Panc1 (cell line): ENCODE measurements at regions not wholly inside any gene's neighbourhood (a gene's known extent, or its start where the extent isn't known, plus 50 kb on each side); places are given as distances from the start of the nearest gene placed in this dataset.

Source experiments
- ATAC-seq: fragments of 200-7000 bp; cut with Tn5 transposase; 2 replicates; pipeline ENCODE4 v1.9.1; 2020; ENCODE audit warnings: mild to moderate bottlenecking, moderate library complexity
- BruUV-seq: library from RNA; stranded (reverse); fragments of 400-500 nt; replicated peaks from 2 replicates; lab custom pipeline; 2021; lab: Mats Ljungman, UMichigan
- CTCF ChIA-PET: fragments of 300-600 bp; sonication (Branson Sonifier 250); formaldehyde crosslinking; loops from one replicate; lab custom pipeline; 2022; ENCODE audit warnings: antibody characterized with exemption; lab: Charles Lee
- POLR2A ChIA-PET: fragments of 300-600 bp; sonication (Branson Sonifier 250); formaldehyde crosslinking; loops from one replicate; lab custom pipeline; 2022; ENCODE audit warnings: antibody characterized with exemption; lab: Charles Lee
- DNase-seq: peaks from one replicate; pipeline ENCODE4 v3.0.0-alpha.2; 2010; ENCODE audit warnings: low read depth, low spot score
- H3K27ac ChIP-seq: 2 replicates; pipeline ENCODE4 v1.5.1; 2011; ENCODE audit warnings: mild to moderate bottlenecking, low read length, inconsistent platforms
- H3K27me3 ChIP-seq: fragments of 200-500 bp; sonication (Bioruptor generic); 2 replicates; pipeline ENCODE4 v1.6.0; 2014; ENCODE audit warnings: low read length, inconsistent platforms; ENCODE audit not compliant: control insufficient read depth, insufficient read depth
- H3K36me3 ChIP-seq: fragments of 200-500 bp; sonication (Bioruptor generic); 2 replicates; pipeline ENCODE4 v1.5.1; 2014; ENCODE audit warnings: inconsistent platforms, mild to moderate bottlenecking, low read length, moderate library complexity; ENCODE audit not compliant: control insufficient read depth, insufficient read depth
- H3K4me1 ChIP-seq: 2 replicates; pipeline ENCODE4 v1.5.1; 2011; ENCODE audit warnings: inconsistent platforms, mild to moderate bottlenecking, low read length, moderate library complexity; ENCODE audit not compliant: control insufficient read depth, insufficient read depth
- H3K4me3 ChIP-seq, 2 experiments: 2 replicates each; pipeline ENCODE4 v1.5.1; 2011 to 2012; ENCODE audit warnings: low read depth in 2 of 2, low read length in 2 of 2, mild to moderate bottlenecking in 2 of 2, inconsistent platforms in 1 of 2, moderate library complexity in 1 of 2
- H3K9me3 ChIP-seq: fragments of 200-500 bp; sonication (Bioruptor generic); 2 replicates; pipeline ENCODE4 v1.5.1; 2014; ENCODE audit warnings: low read depth, mild to moderate bottlenecking, inconsistent platforms, low read length, moderate library complexity; ENCODE audit not compliant: control insufficient read depth, insufficient read depth
- CTCF ChIP-seq: fragments of 450-650 bp; IDR thresholded peaks from 2 replicates; pipeline ENCODE4 v1.5.1; 2017; ENCODE audit warnings: mild to moderate bottlenecking
- POLR2AphosphoS5 ChIP-seq: IDR thresholded peaks from 2 replicates; pipeline ENCODE4 v1.6.1; 2012; ENCODE audit warnings: mild to moderate bottlenecking, low read depth, low read length, moderate library complexity
- SIN3A ChIP-seq: IDR thresholded peaks from 2 replicates; pipeline ENCODE4 v1.6.1; 2012; ENCODE audit warnings: low read depth, mild to moderate bottlenecking, low read length, moderate library complexity, borderline replicate concordance; ENCODE audit not compliant: insufficient read depth
- TCF7L2 ChIP-seq: IDR thresholded peaks from 2 replicates; pipeline ENCODE4 v1.6.1; 2011; ENCODE audit warnings: mild to moderate bottlenecking, low read depth, low read length, inconsistent platforms
- in situ Hi-C: cut with HindIII; loops from 2 replicates; pipeline ENCODE4 v1.10.0; 2016; ENCODE audit warnings: low sequenced_read_pairs, low pct_unique_long_range_greater_than_20kb
- intact Hi-C: fragments of 100-400 bp; cut with micrococcal nuclease; formaldehyde crosslinking; loops from one replicate; pipeline ENCODE4 v1.10.0; 2022; ENCODE audit not compliant: unreplicated experiment
- TF ChIP-seq, protein P1 (sequence below), 2 experiments: IDR thresholded peaks; 2 replicates each; pipeline ENCODE4 v1.6.1; 2011 to 2012; ENCODE audit warnings: low read depth in 2 of 2, control low read depth in 1 of 2, low read length in 1 of 2, mild to moderate bottlenecking in 1 of 2, moderate library complexity in 1 of 2; ENCODE audit not compliant: insufficient read depth in 1 of 2

- 0 out of 2 replicates have a peak, but pooled peaks cover 4% of the 10 kb centered on the region for H3K27me3 ChIP-seq
- no peak overlapping the region for H3K4me3 ChIP-seq
- H3K36me3 ChIP-seq, result no peaks in the 10 kb centered on the region
- H3K27ac ChIP-seq, result no peak overlapping the region
- in situ Hi-C loops (no loop called here), intact Hi-C loops (no loop called here)
- no peaks in the 10 kb centered on the region for H3K9me3 ChIP-seq
- TF ChIP-seq CTCF (no peak), TCF7L2 (no peak), POLR2AphosphoS5 (no peak), SIN3A (no peak)
- TF ChIP-seq, protein P1, sequence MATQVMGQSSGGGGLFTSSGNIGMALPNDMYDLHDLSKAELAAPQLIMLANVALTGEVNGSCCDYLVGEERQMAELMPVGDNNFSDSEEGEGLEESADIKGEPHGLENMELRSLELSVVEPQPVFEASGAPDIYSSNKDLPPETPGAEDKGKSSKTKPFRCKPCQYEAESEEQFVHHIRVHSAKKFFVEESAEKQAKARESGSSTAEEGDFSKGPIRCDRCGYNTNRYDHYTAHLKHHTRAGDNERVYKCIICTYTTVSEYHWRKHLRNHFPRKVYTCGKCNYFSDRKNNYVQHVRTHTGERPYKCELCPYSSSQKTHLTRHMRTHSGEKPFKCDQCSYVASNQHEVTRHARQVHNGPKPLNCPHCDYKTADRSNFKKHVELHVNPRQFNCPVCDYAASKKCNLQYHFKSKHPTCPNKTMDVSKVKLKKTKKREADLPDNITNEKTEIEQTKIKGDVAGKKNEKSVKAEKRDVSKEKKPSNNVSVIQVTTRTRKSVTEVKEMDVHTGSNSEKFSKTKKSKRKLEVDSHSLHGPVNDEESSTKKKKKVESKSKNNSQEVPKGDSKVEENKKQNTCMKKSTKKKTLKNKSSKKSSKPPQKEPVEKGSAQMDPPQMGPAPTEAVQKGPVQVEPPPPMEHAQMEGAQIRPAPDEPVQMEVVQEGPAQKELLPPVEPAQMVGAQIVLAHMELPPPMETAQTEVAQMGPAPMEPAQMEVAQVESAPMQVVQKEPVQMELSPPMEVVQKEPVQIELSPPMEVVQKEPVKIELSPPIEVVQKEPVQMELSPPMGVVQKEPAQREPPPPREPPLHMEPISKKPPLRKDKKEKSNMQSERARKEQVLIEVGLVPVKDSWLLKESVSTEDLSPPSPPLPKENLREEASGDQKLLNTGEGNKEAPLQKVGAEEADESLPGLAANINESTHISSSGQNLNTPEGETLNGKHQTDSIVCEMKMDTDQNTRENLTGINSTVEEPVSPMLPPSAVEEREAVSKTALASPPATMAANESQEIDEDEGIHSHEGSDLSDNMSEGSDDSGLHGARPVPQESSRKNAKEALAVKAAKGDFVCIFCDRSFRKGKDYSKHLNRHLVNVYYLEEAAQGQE (IDR thresholded peaks at IDR 0.05; ENCODE audit: insufficient read depth in 1 of 2, low read depth in 2 of 2, low read length in 1 of 2), result no peak
- DNase-seq (no peak), ATAC-seq (no peak)
- POLR2A ChIA-PET, result no interaction called here
- no peaks in the 10 kb centered on the region for H3K4me1 ChIP-seq
- CTCF ChIA-PET, result no interaction called here
- no TSS peak for BruUV-seq
These were observed 333.2 kb upstream of the ZNF507 start for GRCh38 chr19:32012206-32012605.

DNA sequence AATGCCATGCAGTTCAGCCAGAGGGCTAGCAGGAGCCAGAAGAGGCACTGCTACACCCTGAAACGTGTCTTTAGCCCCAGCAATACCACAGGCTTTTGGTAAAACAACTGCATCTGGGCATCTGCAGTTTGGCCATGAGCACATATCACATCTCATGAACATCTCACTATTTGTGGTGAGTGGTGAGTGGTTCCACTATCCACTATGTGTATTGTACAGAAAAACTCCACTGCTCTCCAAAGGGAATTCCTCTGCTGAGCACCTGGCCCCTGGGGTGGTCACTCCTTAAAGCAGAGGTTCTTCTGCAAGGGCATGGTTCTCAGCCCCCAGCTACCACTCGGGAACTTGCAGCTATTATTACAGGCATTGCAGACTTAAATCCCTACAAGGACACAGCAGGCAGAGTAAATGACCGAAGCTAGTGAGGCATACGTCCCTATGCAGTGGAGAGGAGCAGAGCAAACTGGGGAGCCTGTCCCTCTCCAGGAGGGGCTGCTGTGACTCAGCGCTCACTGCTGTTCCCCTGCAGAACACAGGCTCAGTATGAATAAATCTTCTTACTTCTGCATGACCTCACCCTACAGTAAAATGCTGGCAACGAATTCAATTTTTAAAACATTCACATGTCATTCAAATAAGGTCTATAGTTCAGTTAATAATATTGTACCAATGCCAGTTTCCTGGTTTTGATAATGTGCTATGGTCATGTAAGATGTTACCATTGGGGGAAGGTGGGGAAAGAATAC lies 332.4 kb upstream of the ZNF507 start:
- no peak for ATAC-seq
- in situ Hi-C loops, result no loop called here
- CTCF ChIA-PET, result interaction anchor here (1.1 kb wide), 1 partner anchor 212 kb away, joined by 3 read pairs; no protein-coding TSS in a partner anchor

More for the DNA sequence above, 332.4 kb upstream of the ZNF507 start:
- no peak for DNase-seq
- BruUV-seq, result no TSS peak
- Histone ChIP-seq H3K27ac (no peak overlapping the region), H3K27me3 (peaks cover 2% of the 10 kb centered on the region; the same call in 1 of the 2 replicates), H3K4me3 (no peak overlapping the region), H3K4me1 (no peaks in the 10 kb centered on the region), H3K9me3 (no peaks in the 10 kb centered on the region), H3K36me3 (no peaks in the 10 kb centered on the region)
- TF ChIP-seq CTCF, result no peak
- no peak for TF ChIP-seq SIN3A
- TF ChIP-seq, protein P1 (IDR thresholded peaks at IDR 0.05; ENCODE audit: insufficient read depth in 1 of 2, low read depth in 2 of 2, low read length in 1 of 2), result no peak
- no peak for TF ChIP-seq POLR2AphosphoS5
- TF ChIP-seq TCF7L2, result no peak
- POLR2A ChIA-PET, result no interaction called here
- intact Hi-C loops, result no loop called here
